Fibroblast of mammary gland (primary cell): ENCODE measurements at regions not wholly inside any gene's neighbourhood (a gene's known extent, or its start where the extent isn't known, plus 50 kb on each side); places are given as distances from the start of the nearest gene placed in this dataset.
"Not testable (repeated sequence)": the region's sequence is repeated elsewhere in the genome, so short reads cannot be mapped to it uniquely, and the experiment has no call there.

Experiments used
- DNase-seq: peaks from one replicate; pipeline ENCODE4 v3.0.0-alpha.2; 2010; ENCODE audit warnings: low read depth
- H3K4me3 ChIP-seq: 2 replicates; pipeline ENCODE4 v1.5.1; 2011; ENCODE audit warnings: low read depth, mild to moderate bottlenecking, low read length, moderate library complexity; ENCODE audit not compliant: control insufficient read depth
- CTCF ChIP-seq: conservative IDR thresholded peaks from 2 replicates; pipeline ENCODE4 v1.5.1; 2011; ENCODE audit warnings: low read depth, low read length, inconsistent platforms; ENCODE audit not compliant: control insufficient read depth, insufficient read depth

- not testable (repeated sequence) for H3K4me3 ChIP-seq, DNase-seq
These were observed 51.4 kb upstream of the INPP4B start for GRCh38 chr4:142897518-142897917.

GRCh38 chr4:142900622-142901021 lies 54.5 kb upstream of the INPP4B start:
- H3K4me3 ChIP-seq = no peak overlapping the region
- TF ChIP-seq CTCF = no peak
- DNase-seq = no peak

DNA sequence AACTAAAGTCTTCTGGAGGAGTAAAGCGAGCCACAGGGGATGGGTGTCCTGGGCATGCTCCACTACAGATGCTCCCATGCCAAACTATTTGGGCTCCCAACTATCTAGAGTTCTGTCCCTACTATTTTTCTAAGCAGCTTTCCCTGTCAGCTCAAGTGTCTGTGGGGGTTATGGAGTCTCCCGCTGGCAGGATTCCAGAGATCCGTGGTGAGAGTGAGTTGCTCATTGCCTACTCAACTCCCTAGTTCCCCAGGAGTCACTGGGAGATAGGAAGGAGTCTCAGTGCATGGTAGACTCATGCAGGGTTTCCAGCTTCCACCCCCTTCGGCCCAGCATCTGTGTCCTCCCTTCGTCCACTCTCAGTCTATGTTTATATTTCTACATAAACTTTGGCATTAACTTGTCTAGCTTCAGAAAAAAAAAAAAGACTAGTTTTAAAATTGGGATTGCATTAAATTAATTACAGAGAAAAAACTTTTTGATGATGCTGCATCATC lies 55.1 kb upstream of the INPP4B start:
- no peak overlapping the region for H3K4me3 ChIP-seq
- peak; percentile 33 for DNase-seq
- TF ChIP-seq CTCF = no peak

DNA sequence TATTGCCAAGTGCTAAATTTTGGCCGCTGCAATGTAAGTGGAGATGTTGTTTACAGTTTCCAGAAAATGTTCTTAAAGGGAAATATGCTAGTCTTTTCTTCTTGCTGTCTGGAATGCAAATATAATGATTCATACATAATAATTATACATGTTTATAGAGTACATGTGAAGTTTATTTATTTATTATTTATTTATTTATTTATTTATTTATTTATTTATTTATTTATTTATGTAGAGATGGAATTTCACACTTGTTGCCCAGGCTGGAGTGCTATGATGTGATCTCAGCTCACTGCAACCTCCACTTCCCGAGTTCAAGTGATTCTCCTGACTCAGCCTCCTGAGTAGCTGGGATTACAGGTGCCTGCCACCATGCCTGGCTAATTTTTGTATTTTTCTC lies 57.5 kb upstream of the INPP4B start:
- not testable (repeated sequence) for H3K4me3 ChIP-seq, DNase-seq

GRCh38 chr4:142909908-142910307 lies 63.8 kb upstream of the INPP4B start:
- DNase-seq = no peak
- no peak overlapping the region for H3K4me3 ChIP-seq
- no peak for TF ChIP-seq CTCF

DNA sequence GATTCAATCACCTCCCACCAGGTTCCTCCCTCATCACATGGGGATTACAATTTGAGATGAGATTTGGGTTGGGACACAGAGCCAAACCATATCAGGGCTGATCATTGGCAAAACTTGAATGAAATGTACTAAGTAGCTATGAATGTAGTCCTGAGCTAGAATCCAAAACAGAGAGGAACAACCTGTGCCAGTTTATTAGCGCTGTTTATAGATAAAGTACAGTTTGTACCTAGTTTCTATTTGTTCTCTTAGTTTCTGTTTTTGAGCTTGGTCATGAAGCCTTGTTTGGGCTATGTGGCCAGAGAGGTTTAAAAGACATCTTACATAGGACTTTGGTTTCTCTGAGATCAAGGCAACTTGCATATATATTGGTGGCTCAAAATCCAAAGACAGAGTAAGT lies 66.9 kb upstream of the INPP4B start:
- no peak for DNase-seq
- no peak overlapping the region for H3K4me3 ChIP-seq
- no peak for TF ChIP-seq CTCF

GRCh38 chr4:142913461-142914030 lies 67.4 kb upstream of the INPP4B start:
- no peak for TF ChIP-seq CTCF
- peak; percentile 6 for DNase-seq
- no peak overlapping the region for H3K4me3 ChIP-seq

DNA sequence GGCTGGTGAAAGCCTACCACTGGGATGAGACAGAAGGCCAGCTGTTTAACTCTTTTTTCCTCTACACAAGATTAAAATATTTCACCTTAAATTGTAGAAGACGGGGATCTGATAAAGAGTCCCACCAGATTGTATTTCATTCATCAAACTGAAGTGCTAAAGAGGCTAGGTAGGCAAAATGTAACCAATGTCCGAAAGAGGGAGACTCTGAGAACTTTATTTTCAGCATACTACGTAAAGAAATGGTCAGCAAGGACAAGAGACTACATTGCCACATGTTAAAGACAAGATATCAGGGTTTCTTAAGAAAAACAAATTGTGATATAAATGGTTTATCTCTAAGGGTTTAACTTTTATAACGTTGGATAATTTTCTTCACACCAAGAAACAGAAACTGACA lies 71.6 kb upstream of the INPP4B start:
- no peak overlapping the region for H3K4me3 ChIP-seq
- TF ChIP-seq CTCF = no peak
- no peak for DNase-seq
